ENCODE measurements at regions not wholly inside any gene's neighbourhood (a gene's known extent, or its start where the extent isn't known, plus 50 kb on each side); places are given as distances from the start of the nearest gene placed in this dataset.

- DNase-seq (ENCODE audit: low spot score) = no peak
Observed at GRCh38 chr11:91860661-91861060, 364.0 kb upstream of the FAT3 start.

- no peak for DNase-seq (ENCODE audit: low spot score)
Observed at GRCh38 chr11:91859666-91860065, 365.0 kb upstream of the FAT3 start.

GRCh38 chr11:91857179-91857578 lies 367.4 kb upstream of the FAT3 start:
- no peak for DNase-seq (ENCODE audit: low spot score)

GRCh38 chr11:91854780-91855179 lies 369.8 kb upstream of the FAT3 start:
- no peak for DNase-seq (ENCODE audit: low spot score)

- DNase-seq (ENCODE audit: low spot score) = no peak
Observed at GRCh38 chr11:91854171-91854570, 370.4 kb upstream of the FAT3 start.

DNA sequence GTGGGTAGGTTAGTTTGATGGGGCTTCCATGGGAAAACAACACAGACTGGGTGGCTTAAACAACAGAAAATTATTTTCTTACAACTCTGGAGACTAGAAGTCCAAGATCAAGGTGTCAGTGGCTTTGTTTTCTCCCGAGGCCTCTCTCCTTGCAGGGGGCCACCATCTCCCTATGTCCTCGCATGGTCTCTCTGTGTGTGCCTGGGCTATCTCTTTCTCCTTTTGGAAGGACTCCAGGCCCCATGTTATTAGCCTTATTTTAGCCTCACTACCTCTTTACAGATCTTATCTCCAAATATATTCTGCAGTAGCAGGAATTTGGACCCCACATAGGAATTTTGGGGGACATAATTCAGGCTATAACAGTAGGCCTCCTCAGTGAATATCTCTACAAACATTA lies 372.7 kb upstream of the FAT3 start:
- DNase-seq (ENCODE audit: low spot score) = no peak

DNA sequence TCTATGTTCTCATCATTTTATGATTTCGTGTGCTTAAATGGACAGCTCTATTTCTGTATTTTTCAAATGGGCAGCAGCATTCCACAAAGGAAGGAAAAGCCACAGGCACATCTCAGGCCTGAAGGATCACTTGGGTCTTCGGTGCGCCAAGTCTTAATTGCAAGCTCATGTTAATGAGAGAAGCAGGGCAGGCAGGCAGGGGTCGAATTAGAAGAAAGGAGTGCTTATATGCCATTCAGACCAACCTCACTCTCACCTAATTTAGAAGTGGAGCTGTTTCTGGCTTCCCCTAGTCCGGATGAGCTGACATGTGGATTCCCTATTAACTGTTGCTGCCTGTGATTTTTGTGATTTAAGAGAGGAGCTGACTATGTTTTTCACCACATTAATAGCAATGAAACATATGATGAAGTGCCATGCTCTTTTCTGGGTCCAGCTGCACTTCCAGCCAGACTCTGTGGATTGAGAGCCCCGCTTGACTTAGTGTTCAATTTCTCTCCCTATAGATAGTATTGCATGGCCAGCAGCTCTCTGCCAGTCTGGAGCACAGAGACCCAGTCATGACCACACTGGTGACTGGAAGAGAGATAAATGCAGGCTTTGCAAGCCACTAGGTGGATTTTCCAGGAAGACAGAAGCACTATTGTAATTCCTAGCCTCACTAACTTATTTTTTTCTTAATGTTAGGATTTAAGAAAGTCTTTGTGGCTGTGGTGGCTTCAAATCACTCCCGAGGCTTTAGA lies 373.9 kb upstream of the FAT3 start:
- no peak for DNase-seq (ENCODE audit: low spot score)

DNA sequence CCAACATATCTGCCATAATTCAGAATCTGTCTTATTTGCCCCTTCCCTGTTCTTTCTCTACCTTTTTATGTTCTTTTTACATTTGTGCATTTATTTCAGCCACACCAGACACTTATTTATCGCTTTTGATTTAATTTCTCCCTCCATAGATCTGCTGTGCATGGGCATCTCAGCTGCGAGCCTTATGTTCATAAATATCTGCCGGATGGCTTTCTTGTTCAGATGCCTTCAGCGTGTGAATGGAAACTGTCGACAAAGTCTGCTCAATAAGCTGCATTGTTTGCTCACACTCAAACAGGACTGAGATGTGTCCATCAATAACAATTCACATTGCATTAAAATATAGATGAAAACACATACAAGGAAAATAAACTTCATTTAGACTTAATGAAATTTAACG lies 374.6 kb upstream of the FAT3 start:
- no peak for DNase-seq (ENCODE audit: low spot score)

- no peak for DNase-seq (ENCODE audit: low spot score)
Observed at GRCh38 chr11:91846649-91847048, 378.0 kb upstream of the FAT3 start.

- no peak for DNase-seq (ENCODE audit: low spot score)
Observed at GRCh38 chr11:91846002-91846401, 378.6 kb upstream of the FAT3 start.

DNA sequence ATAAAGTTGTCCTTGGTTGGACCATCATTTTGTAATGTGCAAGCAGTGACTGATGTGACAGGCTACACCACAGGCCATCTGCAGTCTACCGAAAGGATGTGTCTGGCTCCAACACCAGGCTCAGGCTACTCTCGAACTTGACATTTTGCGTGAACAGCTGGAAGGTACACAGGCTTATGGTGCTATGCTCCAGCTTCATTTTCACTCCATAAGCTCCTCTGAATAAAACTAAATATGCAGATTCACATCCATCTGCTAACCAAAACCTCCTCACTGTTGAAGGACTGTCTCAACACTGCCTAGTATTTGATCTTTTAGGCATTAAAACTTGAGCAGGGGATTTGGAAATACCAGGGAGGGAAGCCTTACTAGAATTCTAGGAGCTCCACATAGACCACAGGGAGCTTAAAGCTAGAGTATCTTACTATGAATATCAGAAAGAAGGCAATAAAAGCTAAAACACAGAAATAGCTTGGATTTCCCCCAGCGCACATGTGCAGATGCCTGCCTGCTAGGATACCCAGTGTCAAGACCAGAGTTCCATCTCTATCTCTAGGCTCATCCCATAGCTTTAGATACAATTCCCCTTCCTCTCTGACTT lies 383.9 kb upstream of the FAT3 start:
- DNase-seq (ENCODE audit: low spot score) = no peak

DNA sequence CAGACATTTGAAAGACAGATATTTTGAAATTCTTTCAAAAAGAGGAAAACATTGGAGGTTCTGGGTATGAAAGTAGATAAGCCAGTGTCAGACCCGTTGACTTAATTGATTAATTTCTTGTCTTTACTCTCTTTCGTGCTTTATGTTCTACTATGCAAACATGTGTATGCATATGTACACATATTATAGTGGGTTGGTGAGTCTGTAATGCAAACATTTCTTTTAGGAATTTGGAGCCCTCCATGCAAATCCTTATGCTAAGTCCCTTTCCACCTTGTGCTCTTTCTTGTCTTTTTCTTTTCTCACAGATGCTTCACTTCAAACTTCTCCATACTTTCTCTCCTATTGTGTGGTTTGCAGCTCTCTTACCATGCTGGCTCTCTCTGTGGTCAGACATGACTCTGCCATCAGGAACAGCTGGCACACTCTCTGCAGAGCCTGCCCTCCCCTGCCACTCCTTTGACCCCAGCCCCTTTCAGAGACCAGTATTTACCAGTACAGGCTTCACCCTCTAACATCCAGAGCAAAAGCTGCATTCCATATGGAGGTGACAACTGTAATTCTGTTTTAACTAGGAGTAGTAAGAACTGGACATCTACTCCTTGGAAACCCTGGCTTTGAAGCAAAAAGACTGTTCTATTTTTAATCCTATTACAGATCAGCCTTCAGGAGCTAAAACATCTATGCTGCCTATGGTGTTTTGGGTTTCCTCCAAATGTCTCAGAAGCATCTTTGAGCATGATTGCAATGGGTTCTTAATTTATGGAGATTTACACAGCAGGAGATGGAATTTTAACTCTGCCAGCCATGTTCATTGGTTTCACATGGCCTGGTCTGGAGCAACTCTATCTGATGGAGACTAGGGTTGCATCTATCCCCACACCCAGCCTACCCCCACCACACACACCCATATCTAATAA lies 386.9 kb upstream of the FAT3 start:
- DNase-seq (ENCODE audit: low spot score) = no peak

- DNase-seq (ENCODE audit: low spot score) = no peak
Observed at GRCh38 chr11:91835051-91835560, 389.5 kb upstream of the FAT3 start.

GRCh38 chr11:91828901-91829300 lies 395.7 kb upstream of the FAT3 start:
- DNase-seq (ENCODE audit: low spot score) = no peak

GRCh38 chr11:91825777-91826176 lies 398.8 kb upstream of the FAT3 start:
- no peak for DNase-seq (ENCODE audit: low spot score)

DNA sequence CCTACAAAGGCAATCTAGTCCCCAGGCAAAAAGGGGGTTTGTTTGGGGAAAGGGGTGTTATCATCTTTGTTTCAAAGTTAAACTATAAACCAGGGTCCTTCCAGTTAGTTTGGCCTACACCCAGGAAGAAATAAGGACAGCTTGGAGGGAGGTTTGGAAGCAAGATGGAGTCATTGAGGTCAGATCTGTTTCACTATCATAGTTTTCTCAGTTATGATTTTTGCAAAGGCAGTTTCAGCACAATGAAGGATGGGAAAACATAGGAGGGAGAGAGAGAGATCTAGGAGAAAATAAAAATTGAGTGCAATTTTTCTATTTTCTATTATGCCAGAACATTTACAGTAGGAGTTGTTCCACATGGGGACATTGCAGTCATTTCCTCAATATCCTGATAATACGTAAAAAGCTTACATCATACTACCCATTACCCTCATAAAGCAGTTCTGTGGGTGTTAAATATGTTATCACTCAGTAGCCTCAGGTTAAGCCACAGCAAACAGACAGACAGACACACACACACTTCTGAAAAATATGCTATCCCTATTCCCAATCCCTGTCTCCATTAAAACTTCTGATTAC lies 401.3 kb upstream of the FAT3 start:
- DNase-seq (ENCODE audit: low spot score) = no peak

- DNase-seq (ENCODE audit: low spot score) = no peak
Observed at GRCh38 chr11:91822805-91823204, 401.8 kb upstream of the FAT3 start.

DNA sequence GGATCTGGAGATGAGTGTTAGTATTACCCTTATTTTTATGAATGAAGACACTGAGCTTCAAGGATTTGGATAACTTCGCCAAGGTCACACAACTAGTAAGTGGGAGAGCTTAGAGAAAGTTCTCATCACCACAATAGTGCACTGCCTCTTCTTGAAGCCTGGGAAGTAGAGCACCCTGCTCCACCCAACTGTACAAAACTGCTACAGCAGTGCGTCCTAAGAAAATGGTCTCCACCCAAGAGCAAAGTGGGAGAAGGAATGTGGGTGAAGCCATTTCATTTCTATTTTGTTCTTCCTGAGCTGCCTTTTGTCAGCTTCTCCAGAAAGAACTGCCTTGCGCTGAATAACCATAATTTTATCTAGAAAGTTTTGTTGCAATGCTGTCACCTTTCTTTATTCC lies 403.9 kb upstream of the FAT3 start:
- no peak for DNase-seq (ENCODE audit: low spot score)

- DNase-seq (ENCODE audit: low spot score) = no peak
Observed at GRCh38 chr11:91819777-91820176, 404.8 kb upstream of the FAT3 start.

GRCh38 chr11:91819195-91819594 lies 405.4 kb upstream of the FAT3 start:
- no peak for DNase-seq (ENCODE audit: low spot score)

DNA sequence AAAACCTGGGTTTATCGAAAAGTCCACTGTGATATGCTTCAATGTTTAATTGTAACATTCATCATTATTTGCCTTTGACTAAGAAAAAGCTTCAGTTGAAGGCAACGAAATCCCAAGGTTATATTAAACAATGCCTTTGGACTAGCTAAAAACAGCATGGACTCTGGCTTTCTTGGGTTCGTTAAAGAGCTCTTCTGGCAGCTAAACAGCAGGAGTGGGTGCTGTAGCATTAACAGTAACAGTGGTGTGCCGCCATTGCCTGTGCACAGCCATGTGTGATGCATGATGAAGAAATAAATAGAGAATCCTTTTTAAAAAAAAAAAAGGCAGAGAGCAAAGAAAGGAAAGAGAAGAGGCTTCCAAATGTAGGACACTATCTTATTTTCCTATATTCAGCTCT lies 406.6 kb upstream of the FAT3 start:
- DNase-seq (ENCODE audit: low spot score) = no peak

DNA sequence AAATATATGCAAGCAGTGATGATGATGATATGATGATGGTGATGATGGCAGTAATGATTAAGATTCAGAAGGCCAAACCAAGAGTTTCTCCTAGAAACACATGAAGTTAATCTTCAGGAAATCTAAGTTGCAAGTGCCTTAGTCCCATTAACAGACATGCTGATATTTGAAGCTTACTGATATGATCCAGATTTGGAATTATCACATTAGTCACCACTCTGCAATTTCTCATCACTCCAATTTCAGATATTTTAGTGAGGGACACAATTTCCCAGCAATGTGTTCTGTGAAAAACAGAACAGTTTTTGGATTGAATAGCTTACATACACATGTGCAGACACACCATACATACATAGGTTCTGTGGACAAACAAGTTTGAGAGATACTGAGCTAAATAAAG lies 411.4 kb upstream of the FAT3 start:
- DNase-seq (ENCODE audit: low spot score) = no peak
